Breast epithelium (tissue), 4 donors: ENCODE measurements at regions not wholly inside any gene's neighbourhood (a gene's known extent, or its start where the extent isn't known, plus 50 kb on each side); places are given as distances from the start of the nearest gene placed in this dataset.

Source experiments
- DNase-seq, 2 donors: peaks; one replicate each; pipeline ENCODE4 v3.0.0-alpha.2; 2019; ENCODE audit warnings: low spot score in 2 of 2
- H3K27ac ChIP-seq, 2 donors: fragments of 200-600 bp; sonication (generic) in 1 of 2; one replicate each; pipeline ENCODE4 v1.5.1; 2016 to 2019; ENCODE audit warnings: mild to moderate bottlenecking in 1 of 2
- H3K27me3 ChIP-seq, 2 donors: fragments of 200-600 bp; sonication (generic) in 1 of 2; one replicate each; pipeline versions ENCODE4 v1.5.1 to v1.6.0; 2017 to 2019; ENCODE audit warnings: control low read depth in 1 of 2, mild to moderate bottlenecking in 1 of 2
- H3K36me3 ChIP-seq: fragments of 200-600 bp; one replicate; pipeline ENCODE4 v1.5.1; 2019
- H3K4me1 ChIP-seq, 2 donors: fragments of 200-600 bp; sonication (generic); one replicate each; pipeline ENCODE4 v1.5.1; 2016 to 2019; ENCODE audit warnings: control low read depth in 1 of 2
- H3K4me3 ChIP-seq, 3 donors: fragments of 200-600 bp; sonication (generic); 1 replicate in 2 of 3; 2 replicates in 1 of 3; pipeline ENCODE4 v1.5.1; 2016 to 2019; ENCODE audit warnings: mild to moderate bottlenecking in 3 of 3, moderate library complexity in 2 of 3
- H3K9me3 ChIP-seq, 2 donors: fragments of 200-600 bp; sonication (generic) in 1 of 2; one replicate each; pipeline ENCODE4 v1.5.1; 2016 to 2019; ENCODE audit warnings: control low read depth in 1 of 2
- POLR2A ChIP-seq: fragments of 450-650 bp; IDR thresholded peaks from one replicate; pipeline ENCODE4 v1.6.1; 2016; ENCODE audit warnings: antibody characterized with exemption, mild to moderate bottlenecking, moderate library complexity
- POLR2AphosphoS5 ChIP-seq, 3 donors: sonication (generic); formaldehyde crosslinking; IDR thresholded peaks; one replicate each; pipeline ENCODE4 v1.6.1; 2017; ENCODE audit warnings: antibody characterized with exemption in 3 of 3
- intact Hi-C: fragments of 100-400 bp; cut with DNase I; formaldehyde crosslinking; loops from one replicate; pipeline ENCODE4 v1.15.1; 2023; ENCODE audit warnings: low total_unique reads
- TF ChIP-seq, protein P1 (sequence below), 3 donors: fragments of 450-650 bp; IDR thresholded peaks; one replicate each; pipeline ENCODE4 v1.5.1; 2016 to 2017; ENCODE audit warnings: antibody characterized with exemption in 3 of 3, mild to moderate bottlenecking in 3 of 3, moderate library complexity in 3 of 3

DNA sequence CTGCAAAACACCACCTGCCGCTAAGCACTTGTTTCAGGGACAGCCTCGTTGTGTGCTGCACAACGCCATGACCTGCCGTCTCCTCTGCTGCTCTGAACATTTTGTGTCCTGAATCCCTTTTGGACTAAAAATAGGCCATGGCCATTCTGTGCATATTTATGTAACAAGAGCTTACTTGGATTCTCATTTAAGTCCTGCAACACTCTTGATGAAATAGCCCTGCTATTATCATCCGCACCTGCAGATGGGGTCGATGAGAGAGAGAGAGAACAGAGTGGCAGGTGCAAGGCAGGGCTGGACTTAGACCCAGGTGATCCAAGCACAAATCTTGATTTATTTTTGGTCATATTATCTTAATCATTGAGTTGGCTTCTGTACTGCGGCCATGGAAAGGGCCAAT is 121.2 kb upstream of the PRKCQ start:
- no peak overlapping the region for H3K4me3 ChIP-seq
- no peaks in the 10 kb centered on the region for H3K36me3 ChIP-seq
- no peak overlapping the region for H3K27ac ChIP-seq
- intact Hi-C loops, result no loop called here
- H3K27me3 ChIP-seq, result no peaks in the 10 kb centered on the region
- no peak for DNase-seq
- no peaks in the 10 kb centered on the region for H3K9me3 ChIP-seq
- no peaks in the 10 kb centered on the region for H3K4me1 ChIP-seq
- TF ChIP-seq, protein P1, sequence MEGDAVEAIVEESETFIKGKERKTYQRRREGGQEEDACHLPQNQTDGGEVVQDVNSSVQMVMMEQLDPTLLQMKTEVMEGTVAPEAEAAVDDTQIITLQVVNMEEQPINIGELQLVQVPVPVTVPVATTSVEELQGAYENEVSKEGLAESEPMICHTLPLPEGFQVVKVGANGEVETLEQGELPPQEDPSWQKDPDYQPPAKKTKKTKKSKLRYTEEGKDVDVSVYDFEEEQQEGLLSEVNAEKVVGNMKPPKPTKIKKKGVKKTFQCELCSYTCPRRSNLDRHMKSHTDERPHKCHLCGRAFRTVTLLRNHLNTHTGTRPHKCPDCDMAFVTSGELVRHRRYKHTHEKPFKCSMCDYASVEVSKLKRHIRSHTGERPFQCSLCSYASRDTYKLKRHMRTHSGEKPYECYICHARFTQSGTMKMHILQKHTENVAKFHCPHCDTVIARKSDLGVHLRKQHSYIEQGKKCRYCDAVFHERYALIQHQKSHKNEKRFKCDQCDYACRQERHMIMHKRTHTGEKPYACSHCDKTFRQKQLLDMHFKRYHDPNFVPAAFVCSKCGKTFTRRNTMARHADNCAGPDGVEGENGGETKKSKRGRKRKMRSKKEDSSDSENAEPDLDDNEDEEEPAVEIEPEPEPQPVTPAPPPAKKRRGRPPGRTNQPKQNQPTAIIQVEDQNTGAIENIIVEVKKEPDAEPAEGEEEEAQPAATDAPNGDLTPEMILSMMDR (IDR thresholded peaks at IDR 0.05), result no peak
- TF ChIP-seq POLR2A, result no peak
- TF ChIP-seq POLR2AphosphoS5 (IDR thresholded peaks at IDR 0.05), result no peak

DNA sequence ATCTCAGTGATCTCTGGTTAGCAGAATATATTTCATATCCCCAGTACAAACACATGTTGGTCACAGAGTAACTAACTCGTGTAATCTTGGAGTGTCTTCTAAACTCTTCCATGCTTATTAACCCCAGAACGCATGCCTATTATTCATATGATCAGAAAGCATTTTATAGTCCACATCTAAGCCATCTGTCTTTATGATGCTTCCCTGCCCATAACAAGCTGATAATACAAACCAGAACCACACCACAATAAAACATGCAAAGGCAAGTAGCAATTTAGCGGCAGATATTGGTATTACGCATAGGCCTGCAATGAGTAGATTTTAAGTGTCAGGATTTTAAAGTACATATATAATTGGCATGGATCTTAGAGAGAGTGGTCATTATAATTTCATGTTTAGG is 120.0 kb upstream of the PRKCQ start:
- Histone ChIP-seq H3K36me3 (no peaks in the 10 kb centered on the region), H3K27me3 (no peaks in the 10 kb centered on the region), H3K4me1 (no peaks in the 10 kb centered on the region), H3K9me3 (no peaks in the 10 kb centered on the region), H3K27ac (no peak overlapping the region), H3K4me3 (no peak overlapping the region)
- TF ChIP-seq POLR2A (no peak), POLR2AphosphoS5 (IDR thresholded peaks at IDR 0.05) (no peak)
- TF ChIP-seq, protein P1 (IDR thresholded peaks at IDR 0.05), result no peak
- no peak for DNase-seq
- intact Hi-C loops, result no loop called here

DNA sequence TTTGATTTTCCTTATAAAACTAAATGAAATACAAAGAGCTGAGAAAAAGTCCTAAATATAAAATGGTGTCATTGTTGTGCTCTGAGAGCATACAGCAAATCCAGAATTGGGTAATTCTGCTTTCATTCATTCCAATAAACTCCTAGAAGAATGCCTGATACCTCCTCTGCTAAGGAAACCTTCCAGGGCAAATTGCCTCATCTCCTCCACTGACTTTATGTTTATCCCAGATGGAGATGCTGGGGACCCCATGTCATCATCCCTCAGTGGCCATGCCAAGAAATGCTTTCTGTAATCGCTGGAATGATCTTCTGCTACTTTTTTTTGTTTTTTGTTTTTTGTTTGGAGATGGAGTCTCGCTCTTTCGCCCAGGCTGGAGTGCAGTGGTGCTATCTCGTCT is 119.3 kb upstream of the PRKCQ start:
- TF ChIP-seq POLR2AphosphoS5 (IDR thresholded peaks at IDR 0.05), result no peak
- TF ChIP-seq, protein P1 (IDR thresholded peaks at IDR 0.05), result no peak
- TF ChIP-seq POLR2A, result no peak
- Histone ChIP-seq H3K36me3 (no peaks in the 10 kb centered on the region), H3K4me1 (no peaks in the 10 kb centered on the region), H3K4me3 (no peak overlapping the region), H3K27ac (no peak overlapping the region), H3K27me3 (no peaks in the 10 kb centered on the region), H3K9me3 (no peaks in the 10 kb centered on the region)
- intact Hi-C loops, result no loop called here
- no peak for DNase-seq

DNA sequence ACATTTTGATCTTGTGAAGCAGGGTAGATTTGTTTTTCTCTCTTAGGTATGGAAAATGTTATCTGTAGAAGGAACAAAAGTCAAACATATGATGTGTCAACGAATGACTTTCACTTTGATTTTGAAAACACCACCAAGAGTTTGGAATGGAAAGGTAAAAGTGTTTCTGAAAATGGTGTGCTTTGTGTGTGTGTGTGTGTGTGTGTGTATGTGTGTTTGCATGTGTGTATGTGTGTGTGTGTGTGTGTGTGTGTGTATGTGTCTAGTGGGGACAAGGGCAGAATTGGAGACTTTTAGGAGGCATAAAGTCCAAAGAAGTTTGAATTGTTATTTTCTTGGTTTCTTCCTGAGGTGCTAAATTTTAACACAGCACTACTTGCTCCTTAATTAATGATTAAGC is 115.4 kb upstream of the PRKCQ start:
- H3K9me3 ChIP-seq, result no peaks in the 10 kb centered on the region
- H3K27me3 ChIP-seq, result no peaks in the 10 kb centered on the region
- TF ChIP-seq, protein P1 (IDR thresholded peaks at IDR 0.05), result no peak
- TF ChIP-seq POLR2AphosphoS5 (IDR thresholded peaks at IDR 0.05), result no peak
- TF ChIP-seq POLR2A, result no peak
- intact Hi-C loops, result no loop called here
- no peaks in the 10 kb centered on the region for H3K4me1 ChIP-seq
- no peaks in the 10 kb centered on the region for H3K36me3 ChIP-seq
- H3K27ac ChIP-seq, result no peak overlapping the region
- H3K4me3 ChIP-seq, result no peak overlapping the region
- no peak for DNase-seq

DNA sequence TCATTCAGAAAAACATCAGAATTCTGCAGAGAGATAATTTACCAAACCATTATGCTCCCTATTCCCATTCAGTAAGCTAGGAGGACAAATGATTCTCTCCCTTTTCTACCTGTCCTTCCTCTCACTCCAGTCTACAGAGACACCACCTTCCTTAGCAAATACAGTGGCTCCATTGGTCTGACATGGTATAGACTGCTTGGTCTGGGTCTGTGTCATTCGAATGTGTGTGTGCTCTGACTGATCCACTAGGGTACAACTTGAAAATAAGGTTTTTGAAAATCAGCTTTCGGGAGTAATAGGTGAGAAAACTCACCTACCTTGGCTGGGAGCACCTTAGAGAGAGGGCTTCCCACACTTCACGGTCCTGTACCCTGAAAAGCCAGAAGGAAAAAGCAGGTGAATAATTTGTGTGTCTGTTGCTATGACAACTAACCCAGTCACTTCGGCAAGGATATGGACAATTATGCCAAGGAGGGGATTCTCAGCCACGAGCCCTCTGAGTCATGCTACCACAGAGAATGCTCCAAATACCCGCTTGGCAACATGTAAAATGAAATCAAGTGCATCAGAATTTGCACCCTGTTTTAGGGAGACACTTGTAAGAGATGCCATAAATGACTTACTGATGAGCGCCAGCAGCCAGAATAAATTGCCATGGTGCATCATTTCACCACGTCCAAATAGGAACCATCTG is 114.5 kb upstream of the PRKCQ start:
- H3K36me3 ChIP-seq, result no peaks in the 10 kb centered on the region
- no peaks in the 10 kb centered on the region for H3K27me3 ChIP-seq
- no peaks in the 10 kb centered on the region for H3K9me3 ChIP-seq
- no peaks in the 10 kb centered on the region for H3K4me1 ChIP-seq
- no peak for DNase-seq
- no peak overlapping the region for H3K4me3 ChIP-seq
- TF ChIP-seq, protein P1 (IDR thresholded peaks at IDR 0.05), result no peak
- no peak for TF ChIP-seq POLR2AphosphoS5 (IDR thresholded peaks at IDR 0.05)
- no peak for TF ChIP-seq POLR2A
- H3K27ac ChIP-seq, result no peak overlapping the region
- intact Hi-C loops, result no loop called here
